Ascending aorta (tissue), 2 donors: ENCODE measurements at regions not wholly inside any gene's neighbourhood (a gene's known extent, or its start where the extent isn't known, plus 50 kb on each side); places are given as distances from the start of the nearest gene placed in this dataset.
A peak's percentile ranks its signal among the peaks of the same experiment; 100 is the strongest.

Source experiments
- DNase-seq, 2 donors: peaks; one replicate each; pipeline ENCODE4 v3.0.0-alpha.2; 2019; ENCODE audit warnings: low spot score in 2 of 2
- H3K27ac ChIP-seq, 2 donors: fragments of 200-600 bp; sonication (generic); one replicate each; pipeline ENCODE4 v1.5.1; 2016 to 2017; ENCODE audit warnings: mild to moderate bottlenecking in 1 of 2
- H3K27me3 ChIP-seq: fragments of 200-600 bp; sonication (generic); one replicate; pipeline ENCODE4 v1.5.1; 2017
- H3K36me3 ChIP-seq, 2 donors: fragments of 200-600 bp; sonication (generic); one replicate each; pipeline ENCODE4 v1.5.1; 2016
- H3K4me1 ChIP-seq, 2 donors: fragments of 200-600 bp; sonication (generic); one replicate each; pipeline ENCODE4 v1.5.1; 2016 to 2017; ENCODE audit warnings: mild to moderate bottlenecking in 1 of 2
- H3K4me3 ChIP-seq, 2 donors: fragments of 200-600 bp; sonication (generic); one replicate each; pipeline ENCODE4 v1.5.1; 2016 to 2017; ENCODE audit warnings: mild to moderate bottlenecking in 1 of 2
- H3K9me3 ChIP-seq, 2 donors: fragments of 200-600 bp; sonication (generic); one replicate each; pipeline ENCODE4 v1.5.1; 2016
- CTCF ChIP-seq, 3 experiments: fragments of 200-600 bp in 2 of 3; fragments of 450-650 bp in 1 of 3; sonication (generic) in 2 of 3; IDR thresholded peaks; one replicate each; pipeline ENCODE4 v1.5.1; 2016 to 2019; ENCODE audit warnings: antibody characterized with exemption in 3 of 3, mild to moderate bottlenecking in 1 of 3, moderate library complexity in 1 of 3
- intact Hi-C: fragments of 100-400 bp; cut with DNase I; formaldehyde crosslinking; loops from one replicate; pipeline ENCODE4 v1.15.1; 2023

- intact Hi-C loops = no loop called here
- Histone ChIP-seq H3K27ac (no peak overlapping the region), H3K9me3 (no peaks in the 10 kb centered on the region), H3K27me3 (no peaks in the 10 kb centered on the region), H3K4me1 (no peaks in the 10 kb centered on the region), H3K4me3 (no peak overlapping the region), H3K36me3 (no peaks in the 10 kb centered on the region)
- no peak for TF ChIP-seq CTCF (IDR thresholded peaks at IDR 0.05)
- peak in 1 of 2 donors; percentile 56 for DNase-seq
Observed at GRCh38 chr19:29385191-29385795, 140.5 kb upstream of the VSTM2B start.

GRCh38 chr19:29386970-29387369 is 138.8 kb upstream of the VSTM2B start:
- no peak overlapping the region for H3K4me3 ChIP-seq
- intact Hi-C loops = no loop called here
- peaks cover 0 to 3% of the 10 kb centered on the region in 2 donors for H3K9me3 ChIP-seq
- H3K36me3 ChIP-seq = no peaks in the 10 kb centered on the region
- no peak overlapping the region for H3K27ac ChIP-seq
- no peaks in the 10 kb centered on the region for H3K4me1 ChIP-seq
- TF ChIP-seq CTCF (IDR thresholded peaks at IDR 0.05) = no peak
- no peak for DNase-seq
- no peaks in the 10 kb centered on the region for H3K27me3 ChIP-seq

GRCh38 chr19:29387586-29387985 is 138.2 kb upstream of the VSTM2B start:
- peaks cover 0 to 7% of the 10 kb centered on the region in 2 donors for H3K9me3 ChIP-seq
- intact Hi-C loops = no loop called here
- no peak for DNase-seq
- H3K36me3 ChIP-seq = no peaks in the 10 kb centered on the region
- H3K27me3 ChIP-seq = no peaks in the 10 kb centered on the region
- H3K4me1 ChIP-seq = no peaks in the 10 kb centered on the region
- no peak for TF ChIP-seq CTCF (IDR thresholded peaks at IDR 0.05)
- no peak overlapping the region for H3K27ac ChIP-seq
- H3K4me3 ChIP-seq = no peak overlapping the region

GRCh38 chr19:29389495-29389894 is 136.3 kb upstream of the VSTM2B start:
- no peaks in the 10 kb centered on the region for H3K4me1 ChIP-seq
- no peak for TF ChIP-seq CTCF (IDR thresholded peaks at IDR 0.05)
- DNase-seq = no peak
- H3K36me3 ChIP-seq = no peaks in the 10 kb centered on the region
- intact Hi-C loops = no loop called here
- peaks cover 0 to 8% of the 10 kb centered on the region in 2 donors for H3K9me3 ChIP-seq
- H3K27me3 ChIP-seq = no peaks in the 10 kb centered on the region
- no peak overlapping the region for H3K27ac ChIP-seq
- no peak overlapping the region for H3K4me3 ChIP-seq

GRCh38 chr19:29390742-29391141 is 135.1 kb upstream of the VSTM2B start:
- intact Hi-C loops = no loop called here
- Histone ChIP-seq H3K9me3 (peaks cover 0 to 8% of the 10 kb centered on the region in 2 donors), H3K4me3 (no peak overlapping the region), H3K27me3 (no peaks in the 10 kb centered on the region), H3K4me1 (no peaks in the 10 kb centered on the region), H3K27ac (no peak overlapping the region), H3K36me3 (no peaks in the 10 kb centered on the region)
- TF ChIP-seq CTCF (IDR thresholded peaks at IDR 0.05) = no peak
- DNase-seq = no peak
